NCI-H748 (cell line): ENCODE measurements at regions not wholly inside any gene's neighbourhood (a gene's known extent, or its start where the extent isn't known, plus 50 kb on each side); places are given as distances from the start of the nearest gene placed in this dataset.

ENCODE experiments used
- DNase-seq: peaks from one replicate; lab custom pipeline; 2025; ENCODE audit not compliant: unreplicated experiment; lab: John Stamatoyannopoulos, UW

GRCh38 chr17:74151551-74152315, 51.7 kb upstream of the RPL38 start:
- DNase-seq = no peak

- DNase-seq = no peak
These were observed 50.7 kb upstream of the RPL38 start for GRCh38 chr17:74152591-74153455.

DNA sequence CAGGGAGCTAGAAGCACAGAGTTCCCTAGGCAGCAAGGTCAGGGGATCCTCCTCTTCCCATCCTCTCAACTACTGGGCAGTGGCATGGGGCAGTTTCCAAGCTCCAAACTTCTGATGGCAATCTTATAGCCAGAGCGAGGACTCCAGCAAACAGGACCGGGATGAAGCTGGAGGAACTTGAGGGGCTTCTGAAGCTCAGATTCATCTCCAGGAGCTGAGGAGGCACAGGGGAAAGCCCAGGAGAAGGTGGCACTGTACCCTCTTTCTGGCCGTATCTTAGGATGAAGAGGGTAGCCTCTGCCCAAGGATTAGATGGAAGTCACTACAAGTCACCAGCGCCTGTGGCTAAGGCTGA, 50.0 kb upstream of the RPL38 start:
- no peak for DNase-seq
